GM23338 (cell line): ENCODE measurements at regions not wholly inside any gene's neighbourhood (a gene's known extent, or its start where the extent isn't known, plus 50 kb on each side); places are given as distances from the start of the nearest gene placed in this dataset.

Experiments
- ATAC-seq: fragments of 200-7000 bp; cut with Tn5 transposase; 3 replicates; pipeline ENCODE4 v1.9.1; 2020
- DNase-seq: peaks from one replicate; pipeline ENCODE4 v3.0.0-alpha.2; 2015; ENCODE audit warnings: low spot score
- H2AFZ ChIP-seq: fragments of 200-600 bp; sonication (generic); 2 replicates; pipeline ENCODE4 v1.8.0; 2016; ENCODE audit warnings: antibody characterized with exemption, mild to moderate bottlenecking, moderate library complexity
- H3F3A ChIP-seq: fragments of 200-600 bp; sonication (generic); replicated peaks from 2 replicates; pipeline ENCODE4 v1.8.0; 2017; ENCODE audit warnings: antibody characterized with exemption, mixed run types, low read depth
- H3K27ac ChIP-seq: fragments of 200-600 bp; sonication (generic); 2 replicates; pipeline ENCODE4 v1.6.1; 2016; ENCODE audit warnings: low read depth
- H3K27me3 ChIP-seq: fragments of 200-600 bp; sonication (generic); 2 replicates; pipeline ENCODE4 v1.8.0; 2016; ENCODE audit warnings: mild to moderate bottlenecking, mixed run types, moderate library complexity; ENCODE audit not compliant: insufficient read depth
- H3K36me3 ChIP-seq: fragments of 200-600 bp; sonication (generic); 2 replicates; pipeline ENCODE4 v1.8.0; 2016; ENCODE audit warnings: mild to moderate bottlenecking; ENCODE audit not compliant: insufficient read depth
- H3K4me1 ChIP-seq: fragments of 200-600 bp; sonication (generic); 2 replicates; pipeline ENCODE4 v1.8.0; 2016; ENCODE audit warnings: mild to moderate bottlenecking, moderate library complexity; ENCODE audit not compliant: insufficient read depth
- H3K4me2 ChIP-seq: fragments of 200-600 bp; sonication (generic); 2 replicates; pipeline ENCODE4 v1.7.1; 2017; ENCODE audit warnings: mixed run types
- H3K4me3 ChIP-seq: fragments of 200-600 bp; sonication (generic); 2 replicates; pipeline ENCODE4 v1.6.1; 2016; ENCODE audit warnings: mixed run types
- H3K79me2 ChIP-seq: fragments of 200-600 bp; sonication (generic); replicated peaks from 2 replicates; pipeline ENCODE4 v1.8.0; 2017; ENCODE audit warnings: mild to moderate bottlenecking; ENCODE audit not compliant: insufficient read depth
- H3K9me2 ChIP-seq: fragments of 200-600 bp; sonication (generic); 2 replicates; pipeline ENCODE4 v1.8.0; 2017; ENCODE audit not compliant: insufficient read depth
- H4K20me1 ChIP-seq: fragments of 200-600 bp; sonication (generic); replicated peaks from 2 replicates; pipeline ENCODE4 v1.8.0; 2017; ENCODE audit warnings: mild to moderate bottlenecking; ENCODE audit not compliant: insufficient read depth
- H3K27ac Mint-ChIP-seq: 2 replicates; pipeline ENCODE4 v1.8.0; 2020; ENCODE audit warnings: inconsistent platforms, mild to moderate bottlenecking, moderate library complexity, mixed read lengths
- H3K27me3 Mint-ChIP-seq: 3 replicates; pipeline ENCODE4 v1.8.0; 2022; ENCODE audit warnings: low read depth, mild to moderate bottlenecking, moderate library complexity, mixed read lengths, inconsistent platforms; ENCODE audit not compliant: insufficient read depth, poor library complexity
- H3K36me3 Mint-ChIP-seq: 3 replicates; pipeline ENCODE4 v1.8.0; 2021; ENCODE audit warnings: low read depth, mild to moderate bottlenecking, inconsistent platforms, moderate library complexity, mixed read lengths
- H3K4me1 Mint-ChIP-seq: 3 replicates; pipeline ENCODE4 v1.8.0; 2020; ENCODE audit warnings: mild to moderate bottlenecking, inconsistent platforms, mixed read lengths
- H3K4me3 Mint-ChIP-seq: 3 replicates; pipeline ENCODE4 v1.8.0; 2021; ENCODE audit warnings: moderate library complexity, mild to moderate bottlenecking, inconsistent platforms, mixed read lengths
- H3K9me3 Mint-ChIP-seq: 3 replicates; pipeline ENCODE4 v1.8.0; 2020; ENCODE audit warnings: moderate library complexity, mild to moderate bottlenecking, inconsistent platforms, mixed read lengths
- CREB1 ChIP-seq: fragments of 250-450 bp; sonication (Bioruptor Pico); IDR thresholded peaks from 2 replicates; pipeline ENCODE4 v1.5.0; 2020; ENCODE audit warnings: low read depth, mild to moderate bottlenecking, moderate library complexity
- ETS1 ChIP-seq: IDR thresholded peaks from 2 replicates; pipeline ENCODE4 v1.6.1; 2016; ENCODE audit warnings: antibody characterized with exemption
- EZH2 ChIP-seq: fragments of 200-600 bp; sonication (generic); IDR thresholded peaks from one replicate; pipeline ENCODE4 v1.8.0; 2017; ENCODE audit warnings: antibody characterized with exemption, mild to moderate bottlenecking, low read depth; ENCODE audit not compliant: unreplicated experiment
- JUNB ChIP-seq: IDR thresholded peaks from one replicate; pipeline ENCODE4 v1.6.1; 2016; ENCODE audit warnings: antibody characterized with exemption; ENCODE audit not compliant: unreplicated experiment
- NANOG ChIP-seq: IDR thresholded peaks from 2 replicates; pipeline ENCODE4 v1.6.1; 2016; ENCODE audit warnings: antibody characterized with exemption, borderline replicate concordance
- REST ChIP-seq: IDR thresholded peaks from one replicate; pipeline ENCODE4 v1.6.1; 2018; ENCODE audit warnings: antibody characterized with exemption; ENCODE audit not compliant: unreplicated experiment
- STAT1 ChIP-seq: IDR thresholded peaks from one replicate; pipeline ENCODE4 v1.6.1; 2016; ENCODE audit warnings: antibody characterized with exemption; ENCODE audit not compliant: unreplicated experiment
- ZNF114 ChIP-seq: fragments of 250-450 bp; sonication (Bioruptor Pico); IDR thresholded peaks from 2 replicates; pipeline ENCODE4 v1.5.0; 2020; ENCODE audit warnings: mild to moderate bottlenecking, moderate library complexity
- ZNF331 ChIP-seq: fragments of 250-450 bp; sonication (Bioruptor Pico); IDR thresholded peaks from 2 replicates; pipeline ENCODE4 v1.5.0; 2020; ENCODE audit warnings: low read depth, mild to moderate bottlenecking, moderate library complexity
- TF ChIP-seq, protein P1 (sequence below), 2 experiments: fragments of 200-600 bp in 1 of 2; sonication (generic) in 1 of 2; conservative IDR thresholded peaks; 2 replicates each; pipeline versions ENCODE4 v1.5.1 to v1.6.1; 2016 to 2017; ENCODE audit warnings: antibody characterized with exemption in 2 of 2, low read depth in 2 of 2, mild to moderate bottlenecking in 2 of 2, moderate library complexity in 1 of 2

DNA sequence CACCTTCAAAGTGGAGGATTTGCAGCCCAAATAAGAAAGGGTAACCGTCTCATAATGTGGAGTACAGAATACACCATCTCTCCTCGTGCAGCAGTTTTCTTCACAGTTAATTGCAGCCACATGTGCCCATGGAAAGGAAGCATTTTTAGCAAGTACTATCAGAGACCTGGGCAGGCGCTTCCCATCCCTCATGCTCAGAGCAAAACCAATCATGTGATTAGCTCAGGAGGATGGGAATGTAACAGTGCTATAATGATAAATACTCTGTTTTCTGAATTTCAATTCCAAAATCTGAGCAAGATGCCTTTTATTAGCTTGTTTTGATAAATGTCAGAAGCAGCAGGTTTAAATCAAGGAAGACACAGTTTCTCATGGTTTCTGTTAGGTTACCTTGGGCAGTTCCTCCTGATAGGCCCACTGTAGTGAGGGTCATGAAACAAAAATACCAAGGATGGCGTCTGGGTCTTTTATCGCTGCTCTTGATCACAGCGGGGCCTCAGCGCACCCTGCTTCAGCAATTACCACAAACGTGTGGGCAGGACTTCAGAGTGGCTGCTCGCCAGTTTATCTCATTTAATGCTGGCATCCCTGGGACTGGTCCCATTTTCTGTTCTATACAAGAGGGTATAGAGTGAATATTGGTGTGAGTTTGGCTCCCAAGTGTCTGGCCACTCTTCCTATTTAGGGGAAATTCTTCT, 92.6 kb upstream of the VGLL4 start (continued):
- TF ChIP-seq REST = no peak
- TF ChIP-seq, protein P1, sequence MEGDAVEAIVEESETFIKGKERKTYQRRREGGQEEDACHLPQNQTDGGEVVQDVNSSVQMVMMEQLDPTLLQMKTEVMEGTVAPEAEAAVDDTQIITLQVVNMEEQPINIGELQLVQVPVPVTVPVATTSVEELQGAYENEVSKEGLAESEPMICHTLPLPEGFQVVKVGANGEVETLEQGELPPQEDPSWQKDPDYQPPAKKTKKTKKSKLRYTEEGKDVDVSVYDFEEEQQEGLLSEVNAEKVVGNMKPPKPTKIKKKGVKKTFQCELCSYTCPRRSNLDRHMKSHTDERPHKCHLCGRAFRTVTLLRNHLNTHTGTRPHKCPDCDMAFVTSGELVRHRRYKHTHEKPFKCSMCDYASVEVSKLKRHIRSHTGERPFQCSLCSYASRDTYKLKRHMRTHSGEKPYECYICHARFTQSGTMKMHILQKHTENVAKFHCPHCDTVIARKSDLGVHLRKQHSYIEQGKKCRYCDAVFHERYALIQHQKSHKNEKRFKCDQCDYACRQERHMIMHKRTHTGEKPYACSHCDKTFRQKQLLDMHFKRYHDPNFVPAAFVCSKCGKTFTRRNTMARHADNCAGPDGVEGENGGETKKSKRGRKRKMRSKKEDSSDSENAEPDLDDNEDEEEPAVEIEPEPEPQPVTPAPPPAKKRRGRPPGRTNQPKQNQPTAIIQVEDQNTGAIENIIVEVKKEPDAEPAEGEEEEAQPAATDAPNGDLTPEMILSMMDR (conservative IDR thresholded peaks at IDR 0.05; ENCODE audit: low read depth in 2 of 2) = no peak
- TF ChIP-seq CREB1 (CRISPR knock-in tag) = no peak
- TF ChIP-seq ZNF114 (CRISPR knock-in tag) = no peak
- TF ChIP-seq EZH2 = no peak
- no peak for TF ChIP-seq NANOG
- TF ChIP-seq JUNB = no peak
- no peak for TF ChIP-seq STAT1
- TF ChIP-seq ZNF331 (CRISPR knock-in tag) = no peak

- Histone ChIP-seq H3K9me2 (no peaks in the 10 kb centered on the region), H3K4me3 (no peak overlapping the region), H3K36me3 (no peaks in the 10 kb centered on the region), H2AFZ (no peak overlapping the region; the same call in 1 of the 2 replicates), H3F3A (no peaks in the 10 kb centered on the region), H3K4me1 (no peaks in the 10 kb centered on the region), H4K20me1 (no peaks in the 10 kb centered on the region), H3K27ac (no peak overlapping the region), H3K4me2 (no peak overlapping the region), H3K79me2 (no peaks in the 10 kb centered on the region), H3K27me3 (no peaks in the 10 kb centered on the region)
- ATAC-seq = peak; percentile 48; the same call in 2 of the 3 replicates
- H3K4me3 Mint-ChIP-seq = no peak overlapping the region
- no peak for DNase-seq
- no peaks in the 10 kb centered on the region for H3K9me3 Mint-ChIP-seq
- peaks cover 7% of the 10 kb centered on the region; the same call in 2 of the 3 replicates for H3K4me1 Mint-ChIP-seq
- H3K27ac Mint-ChIP-seq = no peak overlapping the region
- no peaks in the 10 kb centered on the region for H3K36me3 Mint-ChIP-seq
- H3K27me3 Mint-ChIP-seq = peaks cover 6% of the 10 kb centered on the region
- TF ChIP-seq ETS1 = no peak
- TF ChIP-seq REST = no peak
- TF ChIP-seq CREB1 (CRISPR knock-in tag) = no peak
- TF ChIP-seq STAT1 = no peak
Measured at GRCh38 chr3:11735638-11736037, 91.9 kb upstream of the VGLL4 start.
